Astrocyte of the cerebellum (primary cell): ENCODE measurements at regions not wholly inside any gene's neighbourhood (a gene's known extent, or its start where the extent isn't known, plus 50 kb on each side); places are given as distances from the start of the nearest gene placed in this dataset.

Experiments used
- DNase-seq: peaks from one replicate; pipeline ENCODE4 v3.0.0-alpha.2; 2011; ENCODE audit warnings: low read depth
- H3K4me3 ChIP-seq: 2 replicates; pipeline ENCODE4 v1.5.1; 2011; ENCODE audit warnings: mild to moderate bottlenecking, low read depth, low read length, moderate library complexity
- in situ Hi-C: cut with HindIII; loops from 2 replicates; pipeline ENCODE4 v1.10.0; 2017; ENCODE audit warnings: low sequenced_read_pairs
- TF ChIP-seq, protein P1 (sequence below): IDR thresholded peaks from 2 replicates; pipeline ENCODE4 v1.5.1; 2012; ENCODE audit warnings: low read length, low read depth, moderate library complexity, mild to moderate bottlenecking; ENCODE audit errors: missing control alignments

DNA sequence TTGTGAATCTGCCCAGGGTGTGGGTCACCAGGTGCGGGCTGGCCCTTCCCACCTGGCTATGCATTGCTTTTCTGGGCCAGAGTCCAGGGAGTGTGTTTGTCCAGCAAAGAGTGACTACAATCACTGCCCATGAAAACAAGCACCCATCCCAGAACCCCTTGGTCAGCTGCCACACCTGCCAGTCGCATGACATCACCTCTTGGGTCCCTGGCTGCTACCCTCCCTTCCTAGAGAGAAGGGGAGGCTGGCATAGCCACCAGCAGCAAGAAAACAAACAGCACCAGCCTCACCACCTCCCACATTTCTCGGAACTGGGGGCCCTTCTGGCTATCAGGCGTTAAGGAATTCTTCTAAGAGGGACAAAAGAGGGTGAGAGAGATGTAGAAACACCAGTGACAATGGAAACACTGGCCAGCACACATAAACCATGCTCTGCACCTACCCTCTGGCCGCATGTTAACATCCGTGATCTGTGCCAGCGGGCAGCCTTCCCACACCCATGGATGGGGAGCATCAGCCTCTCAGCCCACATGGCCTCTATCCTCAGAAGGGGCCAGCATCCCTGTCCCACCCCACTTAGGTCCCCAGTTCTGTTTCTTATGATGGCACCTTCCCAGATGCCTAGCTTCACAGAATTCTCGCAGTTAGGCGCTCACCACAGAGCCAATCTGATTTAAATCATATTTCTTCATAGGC lies 109.7 kb upstream of the GLI2 start:
- TF ChIP-seq, protein P1, sequence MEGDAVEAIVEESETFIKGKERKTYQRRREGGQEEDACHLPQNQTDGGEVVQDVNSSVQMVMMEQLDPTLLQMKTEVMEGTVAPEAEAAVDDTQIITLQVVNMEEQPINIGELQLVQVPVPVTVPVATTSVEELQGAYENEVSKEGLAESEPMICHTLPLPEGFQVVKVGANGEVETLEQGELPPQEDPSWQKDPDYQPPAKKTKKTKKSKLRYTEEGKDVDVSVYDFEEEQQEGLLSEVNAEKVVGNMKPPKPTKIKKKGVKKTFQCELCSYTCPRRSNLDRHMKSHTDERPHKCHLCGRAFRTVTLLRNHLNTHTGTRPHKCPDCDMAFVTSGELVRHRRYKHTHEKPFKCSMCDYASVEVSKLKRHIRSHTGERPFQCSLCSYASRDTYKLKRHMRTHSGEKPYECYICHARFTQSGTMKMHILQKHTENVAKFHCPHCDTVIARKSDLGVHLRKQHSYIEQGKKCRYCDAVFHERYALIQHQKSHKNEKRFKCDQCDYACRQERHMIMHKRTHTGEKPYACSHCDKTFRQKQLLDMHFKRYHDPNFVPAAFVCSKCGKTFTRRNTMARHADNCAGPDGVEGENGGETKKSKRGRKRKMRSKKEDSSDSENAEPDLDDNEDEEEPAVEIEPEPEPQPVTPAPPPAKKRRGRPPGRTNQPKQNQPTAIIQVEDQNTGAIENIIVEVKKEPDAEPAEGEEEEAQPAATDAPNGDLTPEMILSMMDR, result no peak
- no peak for DNase-seq
- in situ Hi-C loops, result no loop called here
- no peak overlapping the region for H3K4me3 ChIP-seq

DNA sequence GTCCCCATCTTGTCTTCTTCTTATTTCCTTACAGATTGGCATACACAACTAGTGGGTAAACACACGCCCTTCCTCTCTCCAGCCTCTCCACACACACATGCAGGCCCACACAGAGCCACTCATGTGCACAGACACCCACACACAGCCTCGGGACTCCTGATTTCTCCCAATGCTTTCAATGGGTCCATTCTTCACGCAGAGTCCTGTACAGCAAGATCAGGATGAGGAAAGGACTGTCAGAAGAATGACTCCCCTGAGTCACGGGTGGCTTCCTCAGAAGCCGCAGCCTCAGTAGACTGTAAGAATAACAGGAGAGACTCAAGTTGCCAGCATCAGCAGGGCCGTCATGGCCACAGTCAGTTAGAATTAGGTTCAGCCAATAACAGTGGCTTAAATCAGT lies 109.1 kb upstream of the GLI2 start:
- DNase-seq, result no peak
- TF ChIP-seq, protein P1, result no peak
- in situ Hi-C loops, result no loop called here
- H3K4me3 ChIP-seq, result no peak overlapping the region

GRCh38 chr2:120628248-120628647 lies 107.4 kb upstream of the GLI2 start:
- TF ChIP-seq, protein P1, result no peak
- in situ Hi-C loops, result no loop called here
- no peak overlapping the region for H3K4me3 ChIP-seq
- no peak for DNase-seq

DNA sequence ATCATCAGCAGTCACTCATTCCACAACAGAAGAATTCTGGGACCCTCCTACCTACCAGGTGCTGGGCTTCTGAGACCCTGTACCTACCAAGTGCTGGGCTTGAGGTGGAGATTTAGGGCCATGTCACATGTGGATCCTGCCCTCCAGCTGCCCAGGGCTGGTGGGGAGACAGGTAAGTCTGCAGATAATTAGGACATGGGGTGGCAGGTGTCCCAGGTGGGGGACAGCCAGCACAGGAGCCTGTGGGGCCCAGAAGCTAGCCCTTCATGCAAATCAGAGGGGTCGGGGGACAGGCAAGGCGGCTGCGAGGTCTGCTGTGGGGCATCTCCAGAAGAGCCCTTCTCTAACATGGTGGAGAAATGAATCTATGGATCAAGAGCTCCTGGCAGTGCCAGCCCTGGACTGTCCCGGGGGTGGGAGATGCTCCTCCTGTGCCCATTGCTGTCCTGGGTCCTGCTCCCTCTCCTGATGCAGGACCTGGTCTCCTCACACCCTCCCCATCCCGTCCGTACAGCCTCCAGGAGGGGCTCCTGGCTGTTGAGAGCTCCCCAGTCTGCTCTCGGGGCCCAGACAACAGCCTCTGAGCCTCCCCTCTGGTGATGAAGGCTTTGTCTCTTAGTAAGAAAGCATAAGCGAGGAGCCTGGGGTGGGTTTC lies 106.3 kb upstream of the GLI2 start:
- no peak for DNase-seq
- in situ Hi-C loops, result no loop called here
- H3K4me3 ChIP-seq, result no peak overlapping the region
- TF ChIP-seq, protein P1, result no peak

DNA sequence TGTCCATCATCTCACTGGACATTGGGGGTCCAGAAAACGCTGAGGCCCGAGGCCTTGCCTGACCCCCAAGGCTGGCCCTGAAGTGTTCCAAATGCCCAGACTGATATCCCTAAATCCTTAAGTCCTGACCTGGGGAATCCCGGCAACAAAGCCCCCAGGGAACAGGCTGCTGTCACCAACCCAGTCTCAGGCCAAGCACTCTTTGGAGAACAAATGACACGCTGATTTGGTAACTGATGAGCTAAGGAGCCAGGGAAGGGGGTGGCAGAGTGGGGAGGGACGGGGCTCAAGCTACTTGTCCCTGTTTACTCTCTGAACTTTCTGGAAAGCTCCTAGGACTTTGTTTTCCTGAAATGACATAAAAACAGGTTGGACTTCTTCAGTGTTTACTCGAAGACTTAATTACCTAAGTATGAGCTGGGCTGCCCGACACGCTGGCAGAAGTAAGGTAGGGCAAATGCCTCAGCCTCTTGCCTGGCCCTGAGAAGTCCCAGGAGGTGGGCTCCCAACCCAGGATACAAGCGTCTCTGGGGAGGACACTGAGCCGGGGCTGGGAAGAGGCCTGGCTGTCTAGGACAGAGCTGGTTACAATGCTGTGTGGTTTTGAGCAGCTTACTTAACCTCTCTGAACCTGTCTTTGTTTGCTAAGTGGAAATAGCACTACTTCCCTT lies 105.5 kb upstream of the GLI2 start:
- no peak for DNase-seq
- no peak overlapping the region for H3K4me3 ChIP-seq
- TF ChIP-seq, protein P1, result no peak
- in situ Hi-C loops, result no loop called here

DNA sequence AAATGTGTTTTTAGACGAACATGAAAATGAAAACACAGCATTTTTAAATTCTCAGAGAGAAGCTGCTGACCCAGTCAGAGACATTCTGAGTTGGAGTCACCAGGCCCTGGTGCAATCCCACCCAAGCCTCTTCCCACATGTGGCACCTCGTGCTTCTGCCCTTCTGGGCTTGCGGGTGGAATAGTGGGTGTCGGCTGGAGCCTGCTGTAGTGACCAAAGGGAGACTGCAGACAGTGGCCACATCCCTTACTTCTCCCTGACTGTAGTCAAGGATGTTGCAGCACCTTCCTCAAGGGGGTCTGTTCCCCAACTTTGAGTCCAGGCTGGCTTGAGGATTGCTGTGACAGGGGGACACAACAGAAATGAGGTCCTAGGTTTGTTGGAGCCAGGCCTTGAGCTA lies 104.4 kb upstream of the GLI2 start:
- H3K4me3 ChIP-seq, result no peak overlapping the region
- no peak for DNase-seq
- in situ Hi-C loops, result no loop called here
- TF ChIP-seq, protein P1, result no peak
